ENCODE measurements at regions not wholly inside any gene's neighbourhood (a gene's known extent, or its start where the extent isn't known, plus 50 kb on each side); places are given as distances from the start of the nearest gene placed in this dataset.

GRCh38 chr3:35338186-35338585 is 301.1 kb upstream of the ARPP21 start:
- Histone ChIP-seq H3K4me1 (no peaks in the 10 kb centered on the region), H3K36me3 (no peaks in the 10 kb centered on the region), H3K9me3 (no peaks in the 10 kb centered on the region), H3K27me3 (no peaks in the 10 kb centered on the region), H3K4me3 (ENCODE audit: low read depth, low read length) (no peak overlapping the region)
- no peak for DNase-seq
- no peak for TF ChIP-seq CTCF (IDR thresholded peaks at IDR 0.05; ENCODE audit: low read depth, low read length)

GRCh38 chr3:35380196-35380595 is 259.1 kb upstream of the ARPP21 start:
- TF ChIP-seq CTCF (IDR thresholded peaks at IDR 0.05; ENCODE audit: low read depth, low read length), result no peak
- H3K4me3 ChIP-seq (ENCODE audit: low read depth, low read length), result no peak overlapping the region

GRCh38 chr3:35383216-35383615 is 256.1 kb upstream of the ARPP21 start:
- no peaks in the 10 kb centered on the region for H3K4me1 ChIP-seq
- H3K9me3 ChIP-seq, result no peaks in the 10 kb centered on the region
- H3K27me3 ChIP-seq, result no peaks in the 10 kb centered on the region
- no peak for DNase-seq
- H3K4me3 ChIP-seq (ENCODE audit: low read depth, low read length), result no peak overlapping the region
- no peaks in the 10 kb centered on the region for H3K36me3 ChIP-seq
- no peak for TF ChIP-seq CTCF (IDR thresholded peaks at IDR 0.05; ENCODE audit: low read depth, low read length)

More at GRCh38 chr3:35380196-35380595, 259.1 kb upstream of the ARPP21 start:
- Histone ChIP-seq H3K4me1 (no peaks in the 10 kb centered on the region), H3K27me3 (no peaks in the 10 kb centered on the region), H3K36me3 (no peaks in the 10 kb centered on the region), H3K9me3 (no peaks in the 10 kb centered on the region)
- no peak for DNase-seq

GRCh38 chr3:35383719-35384555 is 255.4 kb upstream of the ARPP21 start:
- no peak overlapping the region for H3K4me3 ChIP-seq (ENCODE audit: low read depth, low read length)
- no peaks in the 10 kb centered on the region for H3K4me1 ChIP-seq

GRCh38 chr3:35385271-35385670 is 254.1 kb upstream of the ARPP21 start:
- DNase-seq, result no peak
- Histone ChIP-seq H3K36me3 (no peaks in the 10 kb centered on the region), H3K27me3 (no peaks in the 10 kb centered on the region), H3K4me3 (ENCODE audit: low read depth, low read length) (no peak overlapping the region), H3K4me1 (no peaks in the 10 kb centered on the region), H3K9me3 (no peaks in the 10 kb centered on the region)
- no peak for TF ChIP-seq CTCF (IDR thresholded peaks at IDR 0.05; ENCODE audit: low read depth, low read length)

More at GRCh38 chr3:35383719-35384555, 255.4 kb upstream of the ARPP21 start:
- no peak for DNase-seq
- Histone ChIP-seq H3K9me3 (no peaks in the 10 kb centered on the region), H3K36me3 (no peaks in the 10 kb centered on the region), H3K27me3 (no peaks in the 10 kb centered on the region)
- no peak for TF ChIP-seq CTCF (IDR thresholded peaks at IDR 0.05; ENCODE audit: low read depth, low read length)

GRCh38 chr3:35389907-35390306 is 249.4 kb upstream of the ARPP21 start:
- H3K4me3 ChIP-seq (ENCODE audit: low read depth, low read length), result no peak overlapping the region
- no peaks in the 10 kb centered on the region for H3K9me3 ChIP-seq
- DNase-seq, result no peak
- H3K4me1 ChIP-seq, result no peaks in the 10 kb centered on the region
- H3K27me3 ChIP-seq, result no peaks in the 10 kb centered on the region
- H3K36me3 ChIP-seq, result no peaks in the 10 kb centered on the region
- no peak for TF ChIP-seq CTCF (IDR thresholded peaks at IDR 0.05; ENCODE audit: low read depth, low read length)

Data from BE2C (cell line).